Stimulated activated CD8-positive, alpha-beta memory T cell treated with anti-CD3 and anti-CD28 coated beads, Interleukin-4, amount 100 ng/mL, for 24 hours (primary cell): ENCODE measurements at regions not wholly inside any gene's neighbourhood (a gene's known extent, or its start where the extent isn't known, plus 50 kb on each side); places are given as distances from the start of the nearest gene placed in this dataset.
"Not testable (repeated sequence)": the region's sequence is repeated elsewhere in the genome, so short reads cannot be mapped to it uniquely, and the experiment has no call there.

ENCODE experiments used
- DNase-seq: peaks from one replicate; pipeline ENCODE4 v3.0.0-alpha.2; 2020; ENCODE audit warnings: low read depth

GRCh38 chr4:128649161-128649560, 160.3 kb upstream of the JADE1 start:
- no peak for DNase-seq

DNA sequence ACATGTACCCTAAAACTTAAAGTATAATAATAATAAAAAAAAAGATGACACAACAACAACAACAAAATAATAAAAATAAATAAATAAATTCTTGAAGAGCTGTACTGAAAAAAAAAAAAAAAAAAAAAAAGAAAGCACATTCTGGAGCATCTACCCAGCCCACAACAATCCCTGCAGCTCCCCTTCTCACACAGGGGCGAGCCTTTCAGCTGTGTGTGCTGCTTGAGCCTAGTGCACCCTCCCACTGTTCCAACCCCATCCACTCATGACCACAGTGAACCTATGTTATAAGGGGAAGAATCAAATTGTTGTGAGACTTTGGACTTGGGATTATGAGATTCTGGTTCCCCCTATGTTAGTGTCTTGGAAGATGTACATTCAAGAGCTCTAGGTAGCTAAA, 161.5 kb upstream of the JADE1 start:
- no peak for DNase-seq

DNA sequence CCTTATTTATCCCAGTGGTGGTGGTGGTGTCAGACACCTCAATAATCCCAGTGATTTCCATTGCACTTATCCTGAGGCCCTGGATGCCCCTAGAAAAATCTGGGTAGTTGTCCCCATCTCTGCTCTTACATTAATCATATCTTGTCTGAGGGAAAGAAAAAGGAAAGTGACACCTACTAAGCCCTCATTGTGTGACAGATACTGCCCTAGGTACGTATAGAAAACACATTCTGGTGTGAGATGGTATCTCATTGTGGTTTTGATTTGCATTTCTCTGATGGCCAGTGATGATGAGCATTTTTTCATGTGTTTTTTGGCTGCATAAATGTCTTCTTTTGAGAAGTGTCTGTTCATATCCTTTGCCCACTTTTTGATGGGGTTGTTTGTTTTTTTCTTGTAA, 162.6 kb upstream of the JADE1 start:
- DNase-seq = not testable (repeated sequence)

- not testable (repeated sequence) for DNase-seq
These were observed 164.5 kb upstream of the JADE1 start for GRCh38 chr4:128644693-128645654.

DNA sequence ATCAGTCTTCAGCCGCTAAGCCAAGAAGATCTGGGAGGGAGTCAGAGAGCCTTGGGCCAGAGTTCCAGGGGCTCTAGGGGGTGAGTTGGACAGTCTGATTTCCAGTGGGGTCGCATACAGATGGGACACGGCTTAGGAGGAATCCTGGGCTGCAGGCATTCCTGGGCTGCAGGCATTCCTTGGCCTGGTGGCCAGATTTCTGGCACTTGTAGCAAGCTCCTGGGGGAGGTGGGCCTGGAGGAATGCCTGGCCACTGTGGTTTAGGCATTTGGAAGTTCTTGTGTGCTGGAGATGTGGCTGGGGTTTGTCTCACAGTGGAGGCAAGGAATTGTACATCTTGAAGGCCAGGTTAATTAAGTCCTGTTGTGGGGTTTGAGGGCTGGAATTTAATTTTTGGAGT, 165.4 kb upstream of the JADE1 start:
- DNase-seq = not testable (repeated sequence)

GRCh38 chr4:128641566-128641965, 167.9 kb upstream of the JADE1 start:
- not testable (repeated sequence) for DNase-seq

DNA sequence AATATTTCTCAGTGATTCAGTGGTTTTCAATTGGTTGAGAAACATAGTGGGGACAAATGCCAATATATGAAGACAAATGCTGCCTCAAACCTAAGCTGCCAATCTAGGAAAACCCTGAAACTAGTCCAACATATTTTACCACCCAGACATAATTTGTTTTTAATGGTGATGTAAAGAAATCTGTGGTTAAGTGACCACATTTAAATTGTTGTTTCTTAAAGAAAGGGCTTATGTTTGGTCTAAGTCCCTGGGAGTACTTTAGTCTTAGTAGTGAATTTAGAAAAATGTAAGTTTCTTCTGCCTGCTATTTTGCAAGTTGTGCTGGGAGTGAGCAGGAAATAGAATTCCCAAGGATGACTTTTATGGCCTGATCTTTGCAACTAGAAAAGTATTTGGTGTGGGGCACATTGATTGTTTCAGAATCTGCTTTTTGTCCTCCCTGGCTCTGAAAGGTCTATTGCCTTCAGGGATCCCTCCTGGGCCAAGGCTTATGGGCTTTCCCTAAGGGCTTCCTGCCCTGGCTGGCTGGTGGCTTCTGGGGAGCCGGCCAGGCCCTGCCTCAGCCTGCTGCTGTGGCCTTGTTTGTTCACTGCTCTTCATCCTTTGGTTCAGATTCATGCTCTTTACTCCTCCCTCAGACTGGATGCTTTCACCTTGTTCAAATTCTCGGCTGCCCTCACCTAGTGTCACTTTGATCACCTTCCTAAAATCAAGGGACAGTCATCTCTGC, 169.8 kb upstream of the JADE1 start:
- no peak for DNase-seq

GRCh38 chr4:128636906-128637305, 172.6 kb upstream of the JADE1 start:
- no peak for DNase-seq

GRCh38 chr4:128635955-128636560, 173.4 kb upstream of the JADE1 start:
- DNase-seq = no peak

- no peak for DNase-seq
These were observed 174.2 kb upstream of the JADE1 start for GRCh38 chr4:128635141-128635954.

GRCh38 chr4:128633067-128633466, 176.4 kb upstream of the JADE1 start:
- no peak for DNase-seq

GRCh38 chr4:128630871-128631270, 178.6 kb upstream of the JADE1 start:
- DNase-seq = no peak

DNA sequence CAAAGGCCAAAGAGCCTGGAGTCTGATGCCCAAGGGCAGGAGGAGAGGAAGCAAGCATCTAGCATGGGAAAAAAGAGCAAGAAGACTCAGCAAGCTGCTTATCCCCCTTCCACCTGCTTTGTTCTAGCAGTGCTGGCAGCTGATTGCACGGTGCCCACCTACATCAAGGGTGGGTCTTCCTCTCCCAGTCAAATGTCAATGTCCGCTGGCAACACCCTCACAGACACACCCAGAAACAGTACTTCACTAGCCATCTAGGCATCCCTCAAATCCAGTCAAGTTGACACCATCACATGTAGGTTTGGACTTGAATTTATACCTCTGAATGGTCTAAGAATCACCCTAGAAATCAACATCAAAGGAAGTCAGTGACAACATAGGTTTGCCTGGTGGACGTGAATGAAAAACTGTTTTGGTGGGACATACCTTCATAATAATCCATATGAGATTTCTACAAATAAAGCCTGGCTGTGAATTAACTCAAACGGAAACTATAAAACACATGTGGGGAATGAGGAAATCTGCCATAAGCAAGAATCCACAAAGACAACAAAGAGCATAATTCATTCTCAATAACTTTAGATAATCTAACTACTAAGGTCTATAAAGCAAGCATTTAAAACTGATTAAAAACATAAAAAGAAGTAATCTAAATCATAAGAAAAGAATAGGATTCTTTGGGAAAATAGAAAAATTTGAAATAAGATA, 185.8 kb upstream of the JADE1 start:
- no peak for DNase-seq

DNA sequence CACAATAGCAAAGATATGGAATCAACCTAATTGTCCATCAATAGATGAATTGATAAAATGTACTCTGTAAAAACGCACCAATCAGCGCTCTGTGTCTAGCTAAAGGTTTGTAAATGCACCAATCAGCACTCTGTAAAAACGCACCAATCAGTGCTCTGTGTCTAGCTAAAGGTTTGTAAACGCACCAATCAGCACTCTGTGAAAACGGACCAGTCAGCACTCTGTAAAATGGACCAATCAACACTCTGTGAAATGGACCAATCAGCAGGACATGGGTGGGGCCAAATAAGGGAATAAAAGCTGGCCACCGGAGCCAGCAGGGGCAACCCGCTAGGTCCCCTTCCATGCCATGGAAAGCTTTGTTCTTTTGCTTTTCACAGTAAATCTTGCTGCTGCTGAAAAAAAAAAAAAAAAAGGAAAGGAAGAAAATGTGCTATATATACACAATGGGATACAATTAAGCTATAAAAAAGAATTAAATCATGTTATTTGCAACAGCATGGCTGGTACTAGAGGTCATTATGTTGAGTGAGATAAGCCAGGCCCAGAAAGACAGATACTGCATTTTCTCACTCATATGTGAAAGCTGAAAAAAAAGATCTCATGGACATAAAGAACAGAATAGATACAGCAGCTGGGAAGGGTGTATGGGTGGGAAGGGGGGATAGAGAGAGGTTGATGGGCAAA, 189.1 kb upstream of the JADE1 start:
- not testable (repeated sequence) for DNase-seq

- DNase-seq = no peak
These were observed 194.3 kb upstream of the JADE1 start for GRCh38 chr4:128615197-128615596.

GRCh38 chr4:128608006-128608405, 201.5 kb upstream of the JADE1 start:
- DNase-seq = no peak

DNA sequence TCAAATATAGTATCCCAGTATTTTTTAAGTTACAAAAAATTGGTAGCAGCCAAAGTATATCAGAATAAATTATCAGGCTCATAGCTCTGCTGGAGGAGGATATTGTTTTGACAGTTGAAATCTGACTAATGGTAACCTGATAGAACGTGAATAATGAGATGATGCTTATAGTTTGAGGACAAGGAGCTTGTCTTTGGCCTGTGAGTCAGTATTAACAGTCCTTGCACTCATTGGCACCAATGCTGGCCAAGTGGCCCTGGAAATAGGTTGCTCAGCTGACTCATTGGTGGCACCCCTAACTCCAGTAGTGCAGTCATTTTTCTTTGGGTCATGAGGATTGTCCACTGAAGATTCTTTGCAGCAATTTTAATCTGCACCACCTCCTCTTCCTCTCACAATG, 203.3 kb upstream of the JADE1 start:
- DNase-seq = no peak

- no peak for DNase-seq
These were observed 204.7 kb upstream of the JADE1 start for GRCh38 chr4:128604840-128605239.

DNA sequence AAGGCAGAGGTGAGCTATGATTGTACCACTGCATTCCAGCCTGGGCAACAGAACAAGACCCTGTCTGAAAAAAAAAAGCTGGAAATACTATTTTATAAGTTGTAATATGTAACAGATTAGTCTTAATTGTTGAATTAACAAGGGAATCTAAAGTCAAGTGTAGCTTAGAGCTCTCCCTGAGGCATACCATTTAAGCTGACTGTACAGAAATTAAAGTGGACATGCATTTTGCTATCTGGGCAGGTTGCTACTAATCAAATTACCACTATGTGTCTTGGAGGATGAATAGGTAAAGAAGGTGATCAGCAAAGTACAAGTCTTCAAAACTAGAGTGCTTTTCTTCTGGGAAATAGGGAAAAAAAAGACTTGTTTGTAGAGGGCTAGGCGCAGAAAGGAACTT, 205.3 kb upstream of the JADE1 start:
- DNase-seq = no peak

GRCh38 chr4:128603081-128603480, 206.4 kb upstream of the JADE1 start:
- no peak for DNase-seq
